T-cell (primary cell): ENCODE measurements at regions not wholly inside any gene's neighbourhood (a gene's known extent, or its start where the extent isn't known, plus 50 kb on each side); places are given as distances from the start of the nearest gene placed in this dataset.

ENCODE experiments used
- ATAC-seq, 4 experiments: fragments of 200-7000 bp in 3 of 4; fragments of 150-1000 bp in 1 of 4; cut with Tn5 transposase; replicated peaks in 1 of 4; 1 replicate in 3 of 4; 2 replicates in 1 of 4; pipeline ENCODE4 v1.10.0; 2021; ENCODE audit warnings: moderate library complexity in 3 of 4, mild to moderate bottlenecking in 2 of 4, moderate number of reproducible peaks in 1 of 4
- CTCF ChIA-PET, 2 donors: fragments of 300-600 bp; sonication (Branson Sonifier 250); formaldehyde crosslinking; loops; one replicate each; lab custom pipeline; 2022; ENCODE audit warnings: antibody characterized with exemption in 2 of 2; lab: Charles Lee
- POLR2A ChIA-PET, 2 donors: fragments of 300-600 bp; sonication (Branson Sonifier 250); formaldehyde crosslinking; loops; one replicate each; lab custom pipeline; 2022; ENCODE audit warnings: antibody characterized with exemption in 2 of 2; lab: Charles Lee
- DNase-seq, 35 experiments: peaks; one replicate each; pipeline versions ENCODE4 v3.0.0 to v3.0.0-alpha.2; 2013 to 2023
- H3K27ac ChIP-seq: one replicate; pipeline ENCODE4 v1.5.1; 2013; ENCODE audit warnings: low read length
- H3K27me3 ChIP-seq, 2 experiments: replicated peaks in 1 of 2; 1 replicate in 1 of 2; 2 replicates in 1 of 2; pipeline versions ENCODE4 v1.6.1 to v1.7.0; 2013; ENCODE audit warnings: low read length in 1 of 2, mixed read lengths in 1 of 2; ENCODE audit not compliant: control insufficient read depth in 2 of 2, insufficient read depth in 2 of 2; ENCODE audit errors: extremely low read depth in 1 of 2
- H3K36me3 ChIP-seq, 2 donors: 1 replicate in 1 of 2; 2 replicates in 1 of 2; pipeline versions ENCODE4 v1.6.1 to v1.7.0; 2013; ENCODE audit warnings: low read length in 1 of 2; ENCODE audit not compliant: control insufficient read depth in 2 of 2, insufficient read depth in 1 of 2; ENCODE audit errors: extremely low read depth in 1 of 2
- H3K4me1 ChIP-seq, 2 experiments: 1 replicate in 1 of 2; 2 replicates in 1 of 2; pipeline versions ENCODE4 v1.6.1 to v1.7.0; 2013; ENCODE audit warnings: low read length in 2 of 2, mixed read lengths in 1 of 2; ENCODE audit not compliant: insufficient read depth in 2 of 2, control insufficient read depth in 1 of 2; ENCODE audit errors: extremely low read depth in 1 of 2
- H3K4me3 ChIP-seq, 2 donors: 1 replicate in 1 of 2; 2 replicates in 1 of 2; pipeline versions ENCODE4 v1.5.1 to v1.7.0; 2013; ENCODE audit warnings: mild to moderate bottlenecking in 2 of 2, low read length in 1 of 2, moderate library complexity in 1 of 2; ENCODE audit not compliant: control insufficient read depth in 1 of 2; ENCODE audit errors: extremely low read depth in 1 of 2
- H3K9me3 ChIP-seq: 2 replicates; pipeline ENCODE4 v1.7.0; 2013
- H3K27ac Mint-ChIP-seq, 2 donors: one replicate each; pipeline ENCODE4 v1.8.0; 2020 to 2021; ENCODE audit warnings: mild to moderate bottlenecking in 2 of 2, mixed read lengths in 2 of 2
- H3K27me3 Mint-ChIP-seq, 2 donors: one replicate each; pipeline ENCODE4 v1.8.0; 2021 to 2022; ENCODE audit warnings: mixed read lengths in 2 of 2
- H3K36me3 Mint-ChIP-seq: one replicate; pipeline ENCODE4 v1.8.0; 2021; ENCODE audit warnings: mixed read lengths
- H3K4me1 Mint-ChIP-seq, 3 donors: one replicate each; pipeline ENCODE4 v1.8.0; 2020 to 2022; ENCODE audit warnings: mixed read lengths in 3 of 3, mild to moderate bottlenecking in 1 of 3
- H3K4me3 Mint-ChIP-seq, 3 donors: one replicate each; pipeline ENCODE4 v1.8.0; 2020 to 2022; ENCODE audit warnings: mild to moderate bottlenecking in 3 of 3, mixed read lengths in 3 of 3, moderate library complexity in 3 of 3
- H3K9me3 Mint-ChIP-seq, 3 donors: one replicate each; pipeline ENCODE4 v1.8.0; 2020 to 2022; ENCODE audit warnings: mixed read lengths in 3 of 3
- WGBS: methylation state at CpG from one replicate; pipeline ENCODE4 v1.1.5; 2013; ENCODE audit warnings: missing lambda C conversion rate; ENCODE audit not compliant: insufficient coverage; 5-methylcytosine and 5-hydroxymethylcytosine counted together

DNA sequence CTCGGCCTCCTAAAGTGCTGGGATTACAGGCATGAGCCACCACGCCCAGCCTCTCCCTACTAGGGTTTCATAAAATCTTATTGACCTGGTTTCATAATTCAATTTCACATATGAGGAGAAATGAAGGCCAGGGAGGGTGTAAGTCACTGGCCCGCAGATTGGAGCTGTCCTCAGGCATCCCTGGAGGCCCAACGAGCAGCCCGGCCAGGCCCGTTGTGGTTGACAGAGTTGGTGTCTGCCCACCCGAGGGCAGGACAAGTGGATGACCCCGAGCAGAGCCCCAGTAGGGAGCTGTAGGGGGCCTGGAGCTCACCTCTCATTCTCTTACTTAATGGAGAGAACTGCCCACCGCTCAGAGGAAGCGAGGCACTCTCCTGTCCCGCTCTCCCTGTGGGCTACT lies 78.9 kb downstream of the CPN2 start:
- Histone ChIP-seq H3K4me3 (no peak overlapping the region), H3K9me3 (no peaks in the 10 kb centered on the region), H3K27me3 (peaks cover 0 to 31% of the 10 kb centered on the region in 2 experiments), H3K36me3 (no peaks in the 10 kb centered on the region), H3K27ac (no peak overlapping the region), H3K4me1 (peaks cover 0 to 9% of the 10 kb centered on the region in 2 experiments)
- ATAC-seq (no peak), DNase-seq (peak in 1 of 35 experiments; percentile 22)
- H3K9me3 Mint-ChIP-seq = no peaks in the 10 kb centered on the region
- no peaks in the 10 kb centered on the region for H3K36me3 Mint-ChIP-seq
- ChIA-PET POLR2A (interaction anchor here in 1 of 2 donors (0.6 kb wide), 1 partner anchor 32 kb away, joined by 4 read pairs; no protein-coding TSS in a partner anchor), CTCF (no interaction called here)
- 86% methylated on average over 2 of the region's 11 CpGs for WGBS
- H3K4me3 Mint-ChIP-seq = no peak overlapping the region
- H3K4me1 Mint-ChIP-seq = peaks cover 4 to 16% (median 9%) of the 10 kb centered on the region in 3 donors
- no peak overlapping the region for H3K27ac Mint-ChIP-seq
- peaks cover 0 to 6% of the 10 kb centered on the region in 2 donors for H3K27me3 Mint-ChIP-seq

DNA sequence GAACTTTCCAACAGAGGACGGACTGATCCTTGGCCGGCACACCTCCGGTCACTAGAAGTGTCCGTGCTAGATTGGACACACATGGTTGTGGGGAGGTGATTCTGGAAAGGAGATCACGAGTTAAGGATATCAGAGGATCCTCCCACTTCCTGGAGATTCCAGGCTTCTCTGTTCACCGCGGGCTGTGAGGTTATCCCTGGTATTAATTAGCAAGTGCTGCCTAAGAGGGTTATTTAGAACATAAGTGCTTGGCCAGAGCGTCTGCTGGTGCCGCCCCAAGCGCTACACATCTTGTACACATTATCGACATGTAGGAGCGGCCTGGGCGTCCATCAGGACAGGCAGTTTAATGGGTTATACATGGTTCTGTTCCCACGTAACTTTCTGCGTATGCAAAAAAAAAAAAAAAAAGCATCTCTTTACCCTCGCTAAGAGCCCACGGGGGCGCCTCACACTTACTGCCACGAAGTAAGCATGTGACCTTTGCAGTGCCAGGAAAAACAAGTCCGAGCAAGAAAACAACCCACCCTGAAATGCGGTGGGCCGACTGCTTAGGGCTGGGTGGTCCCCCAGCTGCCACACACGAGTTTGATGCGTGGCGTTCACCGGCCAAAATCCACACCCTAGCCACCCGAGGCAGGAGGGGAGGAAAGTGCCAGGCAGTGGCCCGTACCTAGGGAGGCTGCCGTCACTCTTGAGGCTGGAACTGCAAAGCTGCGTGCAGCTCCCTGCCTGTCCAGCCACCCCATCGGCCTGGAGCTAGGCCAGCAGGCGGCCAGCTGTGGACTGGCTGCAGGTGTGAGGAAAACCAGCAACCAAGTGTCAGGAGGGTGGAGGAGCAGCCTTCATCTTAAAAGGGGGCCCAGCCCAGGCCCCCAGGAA lies 78.0 kb downstream of the CPN2 start:
- H3K27ac ChIP-seq = no peak overlapping the region
- ATAC-seq (no peak), DNase-seq (peak in 1 of 35 experiments; percentile 23)
- H3K4me3 ChIP-seq = no peak overlapping the region
- H3K9me3 ChIP-seq = no peaks in the 10 kb centered on the region
- H3K4me1 ChIP-seq = peaks cover 0 to 9% of the 10 kb centered on the region in 2 experiments
- H3K9me3 Mint-ChIP-seq = no peaks in the 10 kb centered on the region
- peaks cover 0 to 7% of the 10 kb centered on the region in 2 donors for H3K27me3 Mint-ChIP-seq
- no peak overlapping the region for H3K4me3 Mint-ChIP-seq
- H3K4me1 Mint-ChIP-seq = peaks cover 4 to 16% (median 9%) of the 10 kb centered on the region in 3 donors
- no peaks in the 10 kb centered on the region for H3K36me3 Mint-ChIP-seq
- H3K27ac Mint-ChIP-seq = no peak overlapping the region
- H3K27me3 ChIP-seq = peaks cover 0 to 31% of the 10 kb centered on the region in 2 experiments
- 93% methylated on average over 21 of the region's 32 CpGs for WGBS
- POLR2A ChIA-PET = interaction anchor here in 1 of 2 donors (0.6 kb wide), 1 partner anchor 33 kb away, joined by 4 read pairs; no protein-coding TSS in a partner anchor
- CTCF ChIA-PET = no interaction called here
- no peaks in the 10 kb centered on the region for H3K36me3 ChIP-seq

DNA sequence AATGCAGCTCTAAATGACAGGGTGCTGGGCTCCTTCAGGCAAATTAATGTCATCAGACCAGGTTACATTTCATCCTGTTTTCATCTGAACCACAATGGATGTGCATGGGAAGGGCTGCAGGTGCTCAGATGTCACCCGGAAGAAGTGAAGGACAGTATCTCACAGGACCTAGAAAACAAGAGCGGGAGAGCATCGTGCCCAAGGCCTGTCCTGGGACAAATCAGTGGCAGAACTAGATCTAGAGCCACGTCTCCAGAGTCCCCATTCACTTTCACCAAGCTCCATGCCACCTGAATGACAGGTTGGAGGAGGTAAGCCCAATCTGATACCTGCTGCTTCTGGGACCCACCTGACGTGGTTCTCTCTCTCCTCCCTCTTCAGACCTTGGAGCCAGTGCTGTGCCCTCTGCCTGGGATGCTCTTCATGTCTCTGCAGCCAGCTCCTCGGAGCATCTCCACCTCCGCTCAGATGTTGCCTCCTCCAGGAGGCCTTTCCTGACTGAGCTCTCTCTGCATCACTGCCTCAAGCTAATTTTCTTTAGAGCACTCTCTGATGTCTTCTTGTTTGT lies 77.3 kb downstream of the CPN2 start:
- peak in 1 of 35 experiments; percentile 8 for DNase-seq

DNA sequence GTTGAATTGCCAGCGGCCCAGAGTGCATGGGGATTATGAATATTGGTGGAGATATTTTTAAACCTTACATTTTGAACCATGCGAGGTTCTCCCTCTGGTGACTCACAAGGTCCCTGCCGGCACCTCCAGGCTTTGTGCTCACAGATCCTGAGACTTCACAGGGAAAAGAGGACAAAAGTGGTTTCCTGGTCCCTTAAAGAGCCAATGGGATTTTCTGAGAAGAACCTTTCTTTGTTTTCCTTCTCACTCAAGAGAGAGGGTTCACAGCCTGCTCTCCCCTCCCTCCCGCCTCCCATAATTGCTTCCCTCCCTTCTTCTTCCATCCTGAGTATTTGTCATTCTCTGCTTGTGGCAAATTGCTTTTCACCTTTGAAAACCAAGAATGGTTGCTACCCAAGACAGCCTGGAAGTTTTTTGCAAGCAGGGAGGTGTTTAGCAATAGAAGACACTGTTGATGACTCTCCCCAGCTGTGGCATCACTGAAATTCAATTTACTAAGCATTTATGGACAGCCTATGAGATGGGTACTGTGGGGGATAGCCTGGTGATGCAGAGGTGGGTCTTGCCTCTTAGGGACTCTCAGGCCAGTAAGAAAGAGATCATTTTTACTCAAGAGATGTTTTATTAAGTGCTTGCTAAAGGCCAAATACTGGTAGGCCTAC lies 76.6 kb downstream of the CPN2 start:
- Mint-ChIP-seq H3K4me3 (no peak overlapping the region), H3K27ac (peak overlapping the region in 1 of 2 donors; percentile 30), H3K36me3 (no peaks in the 10 kb centered on the region), H3K9me3 (no peaks in the 10 kb centered on the region), H3K27me3 (peaks cover 0 to 6% of the 10 kb centered on the region in 2 donors), H3K4me1 (peaks cover 4 to 12% (median 9%) of the 10 kb centered on the region in 3 donors)
- H3K4me3 ChIP-seq = no peak overlapping the region
- 94% methylated on average over 3 of the region's 4 CpGs for WGBS
- ChIA-PET CTCF (no interaction called here), POLR2A (no interaction called here)
- H3K9me3 ChIP-seq = no peaks in the 10 kb centered on the region
- peaks cover 0 to 6% of the 10 kb centered on the region in 2 experiments for H3K4me1 ChIP-seq
- DNase-seq (peak in 1 of 35 experiments; percentile 0), ATAC-seq (no peak)
- H3K36me3 ChIP-seq = no peaks in the 10 kb centered on the region
- H3K27ac ChIP-seq = no peak overlapping the region
- peaks cover 0 to 29% of the 10 kb centered on the region in 2 experiments for H3K27me3 ChIP-seq

More for the DNA sequence above, 77.3 kb downstream of the CPN2 start:
- ATAC-seq = no peak
- no peak overlapping the region for H3K4me3 ChIP-seq
- Mint-ChIP-seq H3K4me1 (peaks cover 4 to 16% (median 9%) of the 10 kb centered on the region in 3 donors), H3K27me3 (peaks cover 0 to 6% of the 10 kb centered on the region in 2 donors), H3K27ac (no peak overlapping the region), H3K9me3 (no peaks in the 10 kb centered on the region), H3K36me3 (no peaks in the 10 kb centered on the region), H3K4me3 (no peak overlapping the region)
- H3K27me3 ChIP-seq = peaks cover 0 to 31% of the 10 kb centered on the region in 2 experiments
- 92% methylated on average over 3 of the region's 7 CpGs for WGBS
- no peaks in the 10 kb centered on the region for H3K36me3 ChIP-seq
- CTCF ChIA-PET = no interaction called here
- no peaks in the 10 kb centered on the region for H3K9me3 ChIP-seq
- POLR2A ChIA-PET = no interaction called here
- peaks cover 0 to 9% of the 10 kb centered on the region in 2 experiments for H3K4me1 ChIP-seq
- H3K27ac ChIP-seq = no peak overlapping the region

DNA sequence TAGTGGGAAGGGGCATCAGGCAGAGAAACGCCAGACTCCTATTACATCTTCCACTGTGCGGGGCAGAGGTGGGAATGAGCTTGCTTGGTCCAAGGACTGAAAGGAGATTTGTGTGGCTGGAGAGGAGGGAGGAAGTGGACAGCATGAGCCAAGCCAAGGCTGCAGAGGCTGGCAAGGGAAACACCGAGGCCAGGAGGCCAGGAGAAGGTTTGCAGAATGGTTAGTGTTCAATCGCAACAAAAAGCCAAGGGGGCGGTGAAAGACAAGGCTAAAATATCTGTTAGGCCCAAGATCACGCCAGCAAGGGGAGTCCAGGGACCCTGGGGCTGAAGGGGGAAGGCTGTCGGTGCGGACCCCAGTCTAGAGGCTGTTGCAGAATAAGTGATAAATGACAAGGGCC lies 75.8 kb downstream of the CPN2 start:
- whole genome bisulfite sequencing = 86% methylated on average over 4 of the region's 8 CpGs
- H3K27ac ChIP-seq = no peak overlapping the region
- Mint-ChIP-seq H3K27ac (peak overlapping the region in 1 of 2 donors; percentile 25), H3K4me1 (peaks cover 4 to 9% (median 9%) of the 10 kb centered on the region in 3 donors), H3K9me3 (no peaks in the 10 kb centered on the region), H3K4me3 (no peak overlapping the region), H3K36me3 (no peaks in the 10 kb centered on the region), H3K27me3 (peaks cover 0 to 4% of the 10 kb centered on the region in 2 donors)
- peaks cover 0 to 27% of the 10 kb centered on the region in 2 experiments for H3K27me3 ChIP-seq
- no peak overlapping the region for H3K4me3 ChIP-seq
- ATAC-seq = no peak
- POLR2A ChIA-PET = no interaction called here
- CTCF ChIA-PET = no interaction called here
- peak in 1 of 35 experiments; percentile 15 for DNase-seq
- no peaks in the 10 kb centered on the region for H3K9me3 ChIP-seq
- H3K4me1 ChIP-seq = peaks cover 0 to 2% of the 10 kb centered on the region in 2 experiments
- H3K36me3 ChIP-seq = no peaks in the 10 kb centered on the region

DNA sequence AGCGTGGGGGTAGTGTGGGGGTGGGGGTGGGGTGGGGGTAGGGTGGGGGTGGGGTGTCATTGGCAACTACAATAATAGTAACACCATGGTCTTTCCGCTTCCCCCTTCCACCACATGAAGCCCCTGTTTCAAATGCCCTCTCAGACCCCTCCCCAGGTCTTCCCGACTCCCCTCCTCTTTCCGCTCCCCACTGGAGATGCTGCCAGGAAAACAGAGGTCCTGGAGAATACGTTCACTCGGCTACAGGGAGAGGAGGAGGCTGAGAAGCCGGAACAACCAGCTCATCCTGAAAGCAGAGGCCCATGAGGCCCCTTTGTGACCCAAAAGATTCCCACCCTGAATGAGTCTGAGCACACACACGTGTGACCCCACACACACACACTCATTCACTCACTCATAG lies 75.4 kb downstream of the CPN2 start:
- Histone ChIP-seq H3K4me3 (no peak overlapping the region), H3K27ac (no peak overlapping the region), H3K27me3 (peaks cover 0 to 22% of the 10 kb centered on the region in 2 experiments), H3K9me3 (no peaks in the 10 kb centered on the region), H3K4me1 (peaks cover 0 to 2% of the 10 kb centered on the region in 2 experiments), H3K36me3 (no peaks in the 10 kb centered on the region)
- Mint-ChIP-seq H3K9me3 (no peaks in the 10 kb centered on the region), H3K4me1 (peaks cover 4 to 9% (median 6%) of the 10 kb centered on the region in 3 donors), H3K4me3 (no peak overlapping the region), H3K27ac (no peak overlapping the region), H3K27me3 (peaks cover 0 to 4% of the 10 kb centered on the region in 2 donors), H3K36me3 (no peaks in the 10 kb centered on the region)
- WGBS = 40% methylated on average over 2 of the region's 8 CpGs
- DNase-seq = peak in 1 of 35 experiments; percentile 3
- ChIA-PET POLR2A (no interaction called here), CTCF (no interaction called here)
- no peak for ATAC-seq
